SU-DHL-6 (cell line): ENCODE measurements at regions not wholly inside any gene's neighbourhood (a gene's known extent, or its start where the extent isn't known, plus 50 kb on each side); places are given as distances from the start of the nearest gene placed in this dataset.

Experiments
- H2AFZ ChIP-seq: fragments of 200-600 bp; sonication (generic); 2 replicates; pipeline ENCODE4 v1.6.1; 2014; ENCODE audit warnings: low read depth, mild to moderate bottlenecking, moderate library complexity, mixed read lengths, antibody characterized with exemption, low read length; ENCODE audit not compliant: severe bottlenecking
- H3F3A ChIP-seq: fragments of 200-600 bp; shearing (Covaris generic); 2 replicates; pipeline ENCODE4 v1.6.0; 2016; ENCODE audit warnings: antibody characterized with exemption, mild to moderate bottlenecking; ENCODE audit not compliant: insufficient read depth
- H3K27ac ChIP-seq: fragments of 200-600 bp; sonication (generic); 2 replicates; pipeline ENCODE4 v1.5.1; 2016; ENCODE audit warnings: low read depth, mild to moderate bottlenecking, low read length, moderate library complexity, mixed read lengths
- H3K27me3 ChIP-seq: fragments of 200-600 bp; sonication (generic), shearing (Covaris generic); 2 replicates; pipeline ENCODE4 v1.6.0; 2014; ENCODE audit warnings: mild to moderate bottlenecking, low read length
- H3K36me3 ChIP-seq: fragments of 200-600 bp; sonication (generic); 2 replicates; pipeline ENCODE4 v1.6.1; 2014; ENCODE audit warnings: mild to moderate bottlenecking, low read length, mixed read lengths
- H3K4me2 ChIP-seq: fragments of 300-600, 200-600 bp; shearing (Covaris generic), sonication (generic); 2 replicates; pipeline ENCODE4 v1.6.0; 2014; ENCODE audit warnings: low read length, low read depth, mild to moderate bottlenecking; ENCODE audit not compliant: poor library complexity, severe bottlenecking
- H3K4me3 ChIP-seq: fragments of 200-600 bp; sonication (generic); 2 replicates; pipeline ENCODE4 v1.5.1; 2014; ENCODE audit warnings: antibody characterized with exemption, low read length, mild to moderate bottlenecking, mixed read lengths; ENCODE audit not compliant: insufficient read depth, poor library complexity, severe bottlenecking
- H3K79me2 ChIP-seq: fragments of 200-600 bp; sonication (generic); 2 replicates; pipeline ENCODE4 v1.6.1; 2014; ENCODE audit warnings: mild to moderate bottlenecking, low read length, moderate library complexity; ENCODE audit not compliant: insufficient read depth
- H3K9ac ChIP-seq: fragments of 200-600 bp; sonication (generic); 2 replicates; pipeline ENCODE4 v1.7.0; 2014; ENCODE audit warnings: mild to moderate bottlenecking, low read length
- H3K9me2 ChIP-seq: fragments of 200-600 bp; sonication (generic); replicated peaks from 2 replicates; pipeline ENCODE4 v1.6.1; 2014; ENCODE audit warnings: low read length; ENCODE audit not compliant: insufficient read depth
- H3K9me3 ChIP-seq: fragments of 200-600 bp; sonication (generic); 2 replicates; pipeline ENCODE4 v1.6.1; 2014; ENCODE audit warnings: low read length, mixed read lengths; ENCODE audit not compliant: insufficient read depth
- H4K20me1 ChIP-seq: fragments of 200-600 bp; sonication (generic); 2 replicates; pipeline ENCODE4 v1.6.1; 2014; ENCODE audit warnings: low read depth, mild to moderate bottlenecking, antibody characterized with exemption, low read length, moderate library complexity, mixed read lengths
- CTCF ChIP-seq: fragments of 200-600 bp; sonication (generic); IDR thresholded peaks from one replicate; pipeline ENCODE4 v1.5.1; 2017; ENCODE audit warnings: antibody characterized with exemption, mild to moderate bottlenecking, low read length, moderate library complexity; ENCODE audit not compliant: insufficient read depth, poor library complexity, severe bottlenecking
- EZH2phosphoT487 ChIP-seq: fragments of 200-600 bp; sonication (generic), shearing (Covaris generic); conservative IDR thresholded peaks from 2 replicates; pipeline ENCODE4 v1.6.1; 2018; ENCODE audit warnings: mild to moderate bottlenecking, antibody characterized with exemption, low read length, moderate library complexity, mixed read lengths

- H2AFZ ChIP-seq = no peak overlapping the region
- no peaks in the 10 kb centered on the region for H3K9me2 ChIP-seq
- H3K79me2 ChIP-seq = no peaks in the 10 kb centered on the region
- no peak for TF ChIP-seq EZH2phosphoT487
- TF ChIP-seq CTCF = no peak
- no peak overlapping the region for H3K9ac ChIP-seq
- no peaks in the 10 kb centered on the region for H3K9me3 ChIP-seq
- H3K27ac ChIP-seq = no peak overlapping the region
- no peak overlapping the region for H3K4me3 ChIP-seq
- no peaks in the 10 kb centered on the region for H3F3A ChIP-seq
- no peaks in the 10 kb centered on the region for H3K27me3 ChIP-seq
- no peak overlapping the region for H3K4me2 ChIP-seq
- no peaks in the 10 kb centered on the region for H3K36me3 ChIP-seq
- no peaks in the 10 kb centered on the region for H4K20me1 ChIP-seq
Measured at GRCh38 chr10:130551676-130552075, 415.5 kb downstream of the GLRX3 start.

DNA sequence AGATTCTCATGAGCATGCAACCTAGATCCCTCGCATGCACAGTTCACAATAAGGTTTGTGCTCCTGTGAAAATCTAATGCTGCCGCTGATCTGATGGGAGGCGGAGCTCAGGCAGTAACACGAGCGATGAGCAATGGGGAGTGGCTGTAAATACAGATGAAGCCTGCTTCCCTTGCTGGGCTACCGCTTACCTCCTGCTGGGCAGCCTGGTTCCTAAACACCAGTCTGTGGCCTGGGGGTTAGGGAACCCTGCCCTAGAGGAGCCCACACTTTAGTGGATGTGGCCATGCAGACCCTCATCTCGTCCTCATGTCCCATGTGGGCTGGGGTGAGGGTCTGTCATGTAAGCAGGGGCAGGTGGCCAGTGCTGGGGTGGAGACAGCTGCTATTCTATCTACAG lies 417.6 kb downstream of the GLRX3 start:
- H3K4me3 ChIP-seq = no peak overlapping the region
- no peak overlapping the region for H2AFZ ChIP-seq
- H3K9me3 ChIP-seq = no peaks in the 10 kb centered on the region

GRCh38 chr10:130554701-130555410 lies 418.7 kb downstream of the GLRX3 start:
- H3K27me3 ChIP-seq = no peaks in the 10 kb centered on the region
- no peak overlapping the region for H3K4me3 ChIP-seq
- H3K9me3 ChIP-seq = no peaks in the 10 kb centered on the region
- H3K79me2 ChIP-seq = no peaks in the 10 kb centered on the region
- no peaks in the 10 kb centered on the region for H3K9me2 ChIP-seq
- H4K20me1 ChIP-seq = no peaks in the 10 kb centered on the region
- no peak overlapping the region for H2AFZ ChIP-seq
- no peak overlapping the region for H3K27ac ChIP-seq
- no peaks in the 10 kb centered on the region for H3F3A ChIP-seq
- no peak for TF ChIP-seq EZH2phosphoT487
- no peak for TF ChIP-seq CTCF
- no peaks in the 10 kb centered on the region for H3K36me3 ChIP-seq
- no peak overlapping the region for H3K4me2 ChIP-seq
- no peak overlapping the region for H3K9ac ChIP-seq

More for the DNA sequence above, 417.6 kb downstream of the GLRX3 start:
- no peaks in the 10 kb centered on the region for H3F3A ChIP-seq
- H3K9ac ChIP-seq = no peak overlapping the region
- H3K9me2 ChIP-seq = no peaks in the 10 kb centered on the region
- H3K36me3 ChIP-seq = no peaks in the 10 kb centered on the region
- no peak overlapping the region for H3K27ac ChIP-seq
- TF ChIP-seq CTCF = no peak
- H3K4me2 ChIP-seq = no peak overlapping the region
- no peaks in the 10 kb centered on the region for H3K79me2 ChIP-seq
- no peaks in the 10 kb centered on the region for H4K20me1 ChIP-seq
- H3K27me3 ChIP-seq = no peaks in the 10 kb centered on the region
